ENCODE measurements at regions not wholly inside any gene's neighbourhood (a gene's known extent, or its start where the extent isn't known, plus 50 kb on each side); places are given as distances from the start of the nearest gene placed in this dataset.

- no peak for DNase-seq (ENCODE audit: extremely low spot score in 2 of 2)
- H3K4me1 ChIP-seq, result no peaks in the 10 kb centered on the region
- H3K36me3 ChIP-seq, result no peaks in the 10 kb centered on the region
- H3K9me3 ChIP-seq, result no peaks in the 10 kb centered on the region
- no peaks in the 10 kb centered on the region for H3K27me3 ChIP-seq
- H3K27ac ChIP-seq, result no peak overlapping the region
- intact Hi-C loops (cut with DNase I), result no loop called here
- TF ChIP-seq POLR2AphosphoS5 (IDR thresholded peaks at IDR 0.05; ENCODE audit: insufficient read depth in 1 of 2, low read depth in 1 of 2), result no peak
- no peak for TF ChIP-seq POLR2A (IDR thresholded peaks at IDR 0.05)
- TF ChIP-seq CTCF (IDR thresholded peaks at IDR 0.05), result no peak
- H3K4me3 ChIP-seq, result no peak overlapping the region
Measured at GRCh38 chr3:21169948-21170347, 581.1 kb downstream of the ZNF385D start.

- intact Hi-C loops (cut with DNase I), result no loop called here
- TF ChIP-seq CTCF (IDR thresholded peaks at IDR 0.05) (no peak), POLR2A (IDR thresholded peaks at IDR 0.05) (no peak), POLR2AphosphoS5 (IDR thresholded peaks at IDR 0.05; ENCODE audit: insufficient read depth in 1 of 2, low read depth in 1 of 2) (no peak)
- no peaks in the 10 kb centered on the region for H3K9me3 ChIP-seq
Measured at GRCh38 chr3:21168471-21168870, 582.5 kb downstream of the ZNF385D start.

GRCh38 chr3:21163956-21164355, 587.1 kb downstream of the ZNF385D start:
- intact Hi-C loops (cut with DNase I), result no loop called here
- no peaks in the 10 kb centered on the region for H3K36me3 ChIP-seq
- no peak overlapping the region for H3K27ac ChIP-seq
- H3K27me3 ChIP-seq, result no peaks in the 10 kb centered on the region
- no peak overlapping the region for H3K4me3 ChIP-seq
- TF ChIP-seq POLR2A (IDR thresholded peaks at IDR 0.05) (no peak), POLR2AphosphoS5 (IDR thresholded peaks at IDR 0.05; ENCODE audit: insufficient read depth in 1 of 2, low read depth in 1 of 2) (no peak), CTCF (IDR thresholded peaks at IDR 0.05) (no peak)
- DNase-seq (ENCODE audit: extremely low spot score in 2 of 2), result no peak
- no peaks in the 10 kb centered on the region for H3K9me3 ChIP-seq
- no peaks in the 10 kb centered on the region for H3K4me1 ChIP-seq

More at GRCh38 chr3:21168471-21168870, 582.5 kb downstream of the ZNF385D start:
- Histone ChIP-seq H3K4me1 (no peaks in the 10 kb centered on the region), H3K27ac (no peak overlapping the region), H3K4me3 (no peak overlapping the region), H3K27me3 (no peaks in the 10 kb centered on the region), H3K36me3 (no peaks in the 10 kb centered on the region)
- no peak for DNase-seq (ENCODE audit: extremely low spot score in 2 of 2)

- no peaks in the 10 kb centered on the region for H3K27me3 ChIP-seq
- H3K9me3 ChIP-seq, result no peaks in the 10 kb centered on the region
- no peak for DNase-seq (ENCODE audit: extremely low spot score in 2 of 2)
- intact Hi-C loops (cut with DNase I), result no loop called here
- TF ChIP-seq CTCF (IDR thresholded peaks at IDR 0.05) (no peak), POLR2AphosphoS5 (IDR thresholded peaks at IDR 0.05; ENCODE audit: insufficient read depth in 1 of 2, low read depth in 1 of 2) (no peak), POLR2A (IDR thresholded peaks at IDR 0.05) (no peak)
- H3K27ac ChIP-seq, result no peak overlapping the region
- H3K4me1 ChIP-seq, result no peaks in the 10 kb centered on the region
- H3K36me3 ChIP-seq, result no peaks in the 10 kb centered on the region
- H3K4me3 ChIP-seq, result no peak overlapping the region
Measured at GRCh38 chr3:21159543-21159906, 591.5 kb downstream of the ZNF385D start.

- Histone ChIP-seq H3K4me1 (no peaks in the 10 kb centered on the region), H3K27ac (no peak overlapping the region), H3K9me3 (no peaks in the 10 kb centered on the region), H3K4me3 (no peak overlapping the region), H3K27me3 (no peaks in the 10 kb centered on the region), H3K36me3 (no peaks in the 10 kb centered on the region)
- intact Hi-C loops (cut with DNase I), result no loop called here
- no peak for DNase-seq (ENCODE audit: extremely low spot score in 2 of 2)
- TF ChIP-seq POLR2A (IDR thresholded peaks at IDR 0.05) (no peak), POLR2AphosphoS5 (IDR thresholded peaks at IDR 0.05; ENCODE audit: insufficient read depth in 1 of 2, low read depth in 1 of 2) (no peak), CTCF (IDR thresholded peaks at IDR 0.05) (no peak)
Measured at GRCh38 chr3:21158861-21159542, 592.0 kb downstream of the ZNF385D start.

Data from vagina (tissue), 2 donors.